Amniotic epithelial cell (primary cell): ENCODE measurements at regions not wholly inside any gene's neighbourhood (a gene's known extent, or its start where the extent isn't known, plus 50 kb on each side); places are given as distances from the start of the nearest gene placed in this dataset.

Source experiments
- DNase-seq: peaks from one replicate; pipeline ENCODE4 v3.0.0-alpha.2; 2010; ENCODE audit warnings: low read depth

DNA sequence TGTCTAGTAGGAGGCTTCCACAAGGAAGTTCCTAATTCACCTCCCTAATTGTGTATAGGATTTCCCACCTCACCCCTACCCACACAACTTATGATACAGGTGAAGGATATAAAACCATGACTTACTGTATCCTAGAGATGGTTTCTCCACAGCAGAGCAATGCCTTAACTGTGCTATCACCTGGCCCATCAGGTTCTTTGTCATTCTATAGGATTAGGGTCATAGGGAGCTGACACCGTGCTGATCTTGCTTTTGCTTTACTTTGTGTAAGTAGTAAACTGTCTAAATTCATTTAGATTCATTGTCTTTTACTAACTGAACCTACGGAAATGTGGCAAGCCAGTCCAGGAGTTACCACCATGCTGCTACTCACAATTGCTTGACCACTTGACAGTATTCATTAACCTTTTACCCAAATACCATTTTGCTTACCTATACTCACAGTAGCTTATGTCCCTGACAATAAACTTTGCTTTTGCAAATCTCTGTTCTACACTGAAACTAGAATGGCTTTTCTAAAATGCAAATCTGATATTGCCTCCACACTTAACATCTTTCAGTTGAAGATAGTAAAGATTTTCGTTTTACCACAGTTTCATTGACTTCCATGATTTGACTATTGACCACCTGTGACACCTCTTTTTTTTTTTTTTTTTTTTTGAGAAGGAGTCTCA, 147.6 kb downstream of the IFI44 start:
- DNase-seq: no peak

DNA sequence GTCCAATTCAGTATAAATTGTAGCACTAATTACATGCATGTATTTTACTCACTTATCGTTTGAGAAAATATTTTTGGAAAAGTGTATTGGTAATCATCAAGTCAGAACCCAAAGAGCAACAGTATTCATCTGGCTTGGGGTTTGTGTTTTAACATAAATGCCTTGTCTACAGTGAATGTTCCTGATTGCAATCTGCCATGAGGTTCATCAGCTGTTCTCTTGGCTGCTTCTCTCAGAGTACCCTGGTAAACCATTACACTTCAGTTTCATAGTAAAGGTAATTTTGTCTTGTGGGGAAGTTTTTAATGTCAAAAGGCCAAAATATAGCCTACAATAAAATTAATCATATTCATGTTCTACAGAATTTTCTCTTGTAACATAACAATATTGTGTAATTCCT, 150.3 kb downstream of the IFI44 start:
- no peak for DNase-seq

DNA sequence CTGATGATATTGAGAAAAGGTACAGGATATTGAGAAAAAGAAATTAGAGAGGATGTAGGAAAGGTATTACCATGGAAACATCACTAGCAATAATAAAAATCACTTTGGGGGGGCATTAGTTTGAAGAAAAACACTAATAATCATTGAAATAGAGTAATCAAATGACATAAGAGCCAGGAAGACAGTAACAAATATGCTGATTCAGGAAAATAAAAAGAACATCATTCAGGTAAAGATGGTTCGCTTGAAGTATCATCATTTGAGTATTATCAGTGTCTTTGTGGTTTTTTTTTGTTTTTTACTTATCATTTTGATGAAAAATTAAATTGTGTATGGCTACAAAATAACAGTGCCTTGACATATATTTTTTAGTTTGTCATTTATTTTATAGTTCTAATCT, 164.5 kb downstream of the IFI44 start:
- DNase-seq: no peak

DNA sequence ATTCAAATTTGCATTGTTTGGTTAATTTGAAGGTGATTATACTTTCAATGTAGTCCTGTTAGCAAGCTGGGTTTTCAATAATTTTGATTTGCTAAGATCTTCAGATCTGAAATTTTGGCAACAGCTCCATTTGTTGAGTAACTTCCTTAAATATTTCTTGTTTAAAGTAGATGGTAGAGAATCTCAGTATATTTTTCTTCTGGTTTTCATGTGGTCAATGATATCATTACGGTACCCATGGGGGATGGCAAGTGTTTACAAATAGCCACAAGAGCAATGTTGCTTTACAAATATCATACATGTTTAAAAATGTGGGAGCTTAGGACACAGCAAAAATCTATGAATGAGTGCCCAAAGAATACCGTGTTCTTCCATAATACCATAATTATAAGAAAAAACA, 175.9 kb downstream of the IFI44 start:
- DNase-seq: no peak

DNA sequence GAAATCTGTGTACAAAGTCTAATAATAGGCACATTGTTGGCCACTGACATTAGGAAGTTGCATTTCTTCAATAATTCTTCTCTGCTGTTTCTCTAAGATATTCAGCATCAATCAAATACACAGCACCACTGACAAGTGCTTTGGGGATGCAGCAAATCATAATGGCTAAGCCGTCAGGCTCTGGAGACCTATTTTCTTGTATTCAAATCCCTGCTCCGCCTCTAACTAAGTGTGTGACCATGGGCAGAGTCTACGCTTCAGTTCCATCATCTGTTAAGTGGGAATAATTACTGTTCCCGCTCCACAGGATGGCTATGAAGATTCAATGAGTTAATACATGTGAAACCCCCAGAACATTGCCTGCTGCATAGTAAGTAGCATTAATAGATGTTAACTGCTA, 176.9 kb downstream of the ADGRL4 start:
- DNase-seq: no peak

DNA sequence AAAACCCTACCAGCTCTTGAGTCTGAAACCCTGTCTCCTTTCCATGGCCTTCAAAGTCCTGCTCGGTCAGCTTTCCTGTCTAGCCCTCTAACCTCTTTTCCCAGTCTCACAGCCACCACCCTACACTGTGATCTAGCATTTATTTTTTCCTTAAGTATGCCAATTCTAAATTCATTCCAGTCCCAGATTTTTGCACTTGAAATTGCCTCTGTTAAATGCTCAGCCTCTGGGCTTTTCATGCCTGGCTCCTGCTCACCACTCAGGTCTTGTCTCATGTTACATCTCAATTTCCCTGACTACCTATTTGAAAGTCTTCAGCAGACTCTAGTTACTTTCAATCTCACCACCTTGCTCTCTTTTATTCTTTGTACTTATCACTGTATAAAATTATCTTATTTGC, 176.2 kb downstream of the ADGRL4 start:
- no peak for DNase-seq

DNA sequence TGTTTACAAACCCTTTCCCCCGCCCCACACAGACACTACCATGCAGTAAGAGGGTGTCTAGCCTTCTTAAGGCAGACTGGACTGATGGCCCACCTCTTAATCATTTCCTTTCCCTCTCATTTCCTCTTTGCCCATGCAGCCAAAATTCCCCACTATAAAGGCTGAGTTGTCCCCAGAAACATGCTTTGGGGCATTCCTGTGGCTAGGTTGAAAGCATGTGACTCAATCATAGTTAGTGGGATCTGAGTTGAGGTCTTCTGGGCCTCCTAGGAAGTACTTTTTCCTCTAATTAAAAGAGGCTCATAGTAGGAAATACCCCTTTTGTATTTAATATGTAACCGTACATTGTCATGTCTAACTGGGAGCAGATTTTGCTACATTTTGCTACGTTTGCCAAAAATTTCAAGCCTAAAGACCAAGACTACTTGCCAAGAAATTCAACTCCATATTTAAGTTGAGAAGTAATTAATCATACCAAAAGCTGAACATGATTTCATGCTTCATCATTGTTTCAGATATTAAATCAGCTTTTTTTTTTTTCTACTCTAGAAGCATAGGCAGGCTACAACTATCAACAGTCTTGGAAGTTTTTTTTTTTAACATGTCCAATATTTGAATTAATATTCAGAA, 174.7 kb downstream of the ADGRL4 start:
- DNase-seq: peak; percentile 60

DNA sequence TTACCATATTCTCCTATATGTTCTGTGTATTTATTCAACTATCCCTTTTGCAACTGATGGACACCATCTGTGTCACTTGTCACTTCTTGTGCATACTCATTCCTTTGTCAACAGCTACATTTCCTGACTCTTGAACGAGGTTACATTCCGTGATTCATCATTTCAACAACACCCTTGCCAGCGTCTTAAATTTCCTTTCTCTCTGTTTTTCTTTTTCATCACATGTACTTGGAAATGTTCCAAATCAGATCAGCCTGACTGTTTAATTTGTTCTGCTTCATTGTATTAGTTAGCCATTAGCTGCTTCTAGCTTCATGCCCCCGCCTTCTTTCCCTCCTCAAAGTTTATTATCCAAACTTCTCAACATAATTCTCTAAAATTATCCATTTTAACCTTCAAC, 173.0 kb downstream of the ADGRL4 start:
- peak; percentile 47 for DNase-seq

DNA sequence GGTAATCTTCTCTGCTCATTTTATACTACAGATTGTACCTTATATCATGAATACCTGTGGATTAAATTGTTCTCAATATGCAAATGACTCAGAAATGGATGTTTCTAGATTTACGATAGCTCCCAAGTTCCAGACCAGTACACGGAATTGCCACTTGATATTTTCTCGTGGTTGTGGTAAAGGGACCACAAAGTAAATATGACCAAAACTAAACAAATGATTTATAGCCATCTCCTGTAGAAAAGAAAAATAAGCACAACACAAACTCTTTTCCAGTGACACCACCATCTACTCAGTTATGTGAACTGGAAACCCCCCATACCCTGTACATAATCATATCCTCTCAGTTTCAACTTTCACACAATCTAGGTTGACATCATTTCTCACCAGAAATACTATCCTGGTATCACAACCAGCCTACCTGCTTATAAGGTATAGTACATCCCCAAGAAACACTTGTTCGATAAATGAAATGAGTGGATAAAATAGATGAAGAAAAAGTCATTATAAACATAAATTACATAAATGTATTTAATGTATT, 172.3 kb downstream of the ADGRL4 start:
- DNase-seq: no peak

DNA sequence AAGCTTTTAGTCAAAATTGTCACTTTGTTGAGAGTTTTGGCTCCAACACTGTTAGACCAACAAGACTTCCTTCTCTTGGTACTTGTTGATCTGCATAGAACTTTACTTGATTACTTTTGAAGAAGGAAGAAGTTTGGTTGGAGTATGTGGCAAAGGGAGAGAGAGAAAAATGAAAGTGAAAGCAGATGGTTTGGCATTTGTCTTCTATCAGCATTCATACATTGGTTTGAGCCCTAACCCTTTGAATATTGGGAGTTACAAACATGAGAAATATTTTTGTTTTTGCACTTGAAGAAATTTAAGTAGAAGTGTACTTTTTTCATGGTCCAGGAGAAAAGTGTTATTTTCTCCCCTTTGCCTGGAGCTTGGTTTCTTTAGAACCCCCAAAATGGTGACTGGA, 169.8 kb downstream of the ADGRL4 start:
- peak; percentile 24 for DNase-seq

DNA sequence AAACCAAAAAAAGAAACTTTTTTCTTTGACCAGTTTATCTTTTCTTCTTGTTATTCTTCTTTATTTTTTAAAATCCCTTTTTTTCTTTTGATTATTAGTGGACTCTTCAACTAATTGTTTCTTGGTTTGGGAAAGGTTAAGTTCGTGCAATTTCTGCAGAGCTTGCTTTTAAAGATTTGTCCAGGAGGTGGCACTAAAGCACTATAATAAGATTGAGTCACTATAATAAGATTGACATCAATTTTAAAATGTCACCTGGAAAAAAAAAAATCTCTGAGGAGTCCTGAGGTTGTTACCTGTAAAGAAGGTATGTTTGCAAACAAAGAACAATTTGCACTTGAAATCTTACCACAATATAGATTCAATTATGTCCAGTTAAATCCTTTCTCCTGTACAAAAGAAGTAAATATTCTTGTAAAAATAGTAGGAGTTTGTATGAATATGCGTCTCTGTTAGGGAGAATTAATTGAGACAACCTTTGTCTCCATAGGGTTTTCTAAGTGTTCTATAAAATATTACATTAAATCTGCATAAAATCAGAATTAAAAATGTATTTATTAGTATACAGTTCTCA, 166.7 kb downstream of the ADGRL4 start:
- peak; percentile 41 for DNase-seq
